IPS DF 19.7 (cell line): ENCODE measurements at regions not wholly inside any gene's neighbourhood (a gene's known extent, or its start where the extent isn't known, plus 50 kb on each side); places are given as distances from the start of the nearest gene placed in this dataset.

Experiments used
- DNase-seq: peaks from one replicate; pipeline ENCODE4 v3.0.0-alpha.2; 2013; ENCODE audit warnings: low read depth, low spot score

- no peak for DNase-seq
Measured at GRCh38 chr4:11183356-11183740, 245.3 kb downstream of the HS3ST1 start.

- no peak for DNase-seq
Measured at GRCh38 chr4:11182586-11183355, 245.9 kb downstream of the HS3ST1 start.

DNA sequence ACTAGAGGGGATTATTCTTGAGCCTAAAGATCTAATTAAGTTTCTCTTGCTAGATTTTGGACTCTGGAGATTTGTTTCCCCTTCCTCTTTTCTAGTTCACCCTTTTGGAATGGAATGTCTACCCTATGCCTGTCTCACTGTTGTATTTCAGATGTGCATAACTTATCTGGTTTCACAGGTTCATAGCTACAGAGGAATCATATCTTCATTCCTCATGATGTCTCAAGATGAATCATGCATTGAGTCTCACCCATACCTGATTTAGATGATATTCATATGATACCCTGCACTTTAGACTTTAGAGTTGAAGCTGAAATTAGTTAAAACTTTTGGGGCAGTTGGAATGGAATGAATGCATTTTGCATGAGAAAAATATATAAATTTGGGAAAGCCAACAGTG is 246.7 kb downstream of the HS3ST1 start:
- DNase-seq = no peak

DNA sequence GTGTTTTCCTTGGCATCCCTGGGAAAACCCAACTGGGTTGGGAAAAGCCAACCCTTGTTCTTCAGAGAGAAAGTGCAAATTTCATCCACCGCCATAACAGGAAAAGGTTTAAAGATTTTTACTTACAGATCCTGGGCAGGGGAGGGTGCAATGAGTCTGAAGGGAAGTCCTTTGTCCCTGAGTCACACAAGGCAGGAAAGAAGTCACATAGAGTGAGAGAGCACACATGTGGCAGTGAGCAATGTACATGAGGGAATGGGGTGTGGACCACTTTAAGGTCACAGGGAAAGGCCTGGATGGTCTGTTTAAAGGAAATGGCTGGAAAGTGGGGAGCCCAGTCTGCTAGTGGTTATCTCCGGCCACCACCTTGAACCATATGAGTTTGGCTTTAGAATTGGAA is 248.9 kb downstream of the HS3ST1 start:
- DNase-seq = no peak

GRCh38 chr4:11178433-11178832 is 250.3 kb downstream of the HS3ST1 start:
- DNase-seq = no peak

DNA sequence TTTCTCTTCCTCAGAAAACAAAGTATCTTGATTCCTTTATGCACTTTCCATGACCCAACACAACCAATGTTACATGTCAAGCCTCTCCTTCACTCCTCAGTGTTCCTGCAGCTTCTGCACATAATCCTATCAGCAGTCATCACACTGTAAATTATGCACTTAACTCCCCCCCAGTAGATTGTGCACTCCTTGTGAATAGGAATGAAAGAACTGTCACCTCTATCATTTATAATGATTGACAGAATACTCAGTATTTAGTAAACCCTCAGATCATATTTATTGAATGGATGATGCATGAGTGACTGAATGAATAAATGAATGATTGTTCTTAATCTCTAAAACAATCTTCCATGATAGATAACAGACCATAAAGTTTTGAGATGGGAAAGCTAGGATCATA is 253.3 kb downstream of the HS3ST1 start:
- DNase-seq = no peak

GRCh38 chr4:11166606-11167005 is 262.1 kb downstream of the HS3ST1 start:
- no peak for DNase-seq

GRCh38 chr4:11166034-11166433 is 262.7 kb downstream of the HS3ST1 start:
- no peak for DNase-seq

DNA sequence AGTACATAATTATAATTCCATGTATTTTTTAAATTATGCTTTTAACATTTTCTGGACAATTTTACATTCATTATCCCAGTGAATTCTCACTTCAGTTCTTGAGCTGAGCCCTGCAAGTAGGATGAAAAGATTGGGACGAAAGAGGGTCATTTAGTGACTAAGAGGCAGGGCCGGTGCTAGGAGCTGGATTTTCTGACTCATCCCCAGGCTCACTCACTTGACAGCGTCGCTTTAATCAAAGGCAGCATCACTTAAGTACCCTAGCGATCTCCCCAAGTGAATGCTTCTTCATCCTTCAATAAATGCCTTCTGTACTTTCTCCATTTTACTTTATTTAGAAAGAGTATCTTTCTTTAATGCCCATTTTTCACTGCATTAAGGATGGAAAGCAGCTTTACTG is 263.6 kb downstream of the HS3ST1 start:
- DNase-seq = no peak

- no peak for DNase-seq
Measured at GRCh38 chr4:11160288-11160687, 268.4 kb downstream of the HS3ST1 start.

DNA sequence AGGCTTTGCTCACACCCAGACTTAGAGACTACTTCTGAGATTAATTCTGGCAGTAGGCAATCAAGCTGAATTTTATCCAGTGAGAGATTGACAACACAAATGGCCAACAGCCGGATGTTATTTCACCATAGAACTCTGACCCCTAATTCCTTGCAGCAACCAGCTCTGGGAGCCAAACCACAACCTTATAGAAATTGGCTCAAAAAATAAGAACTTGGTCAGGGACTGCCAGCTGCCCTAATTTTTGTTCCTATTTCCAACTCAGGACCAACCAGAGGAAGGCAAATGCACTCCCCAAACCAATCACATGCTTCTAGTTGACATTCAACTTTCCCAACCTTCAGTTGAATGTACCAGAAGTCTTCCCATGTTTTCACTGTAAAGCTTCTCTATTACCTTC is 269.7 kb downstream of the HS3ST1 start:
- no peak for DNase-seq

- DNase-seq = no peak
Measured at GRCh38 chr4:11155208-11155867, 273.4 kb downstream of the HS3ST1 start.

GRCh38 chr4:11153171-11153750 is 275.4 kb downstream of the HS3ST1 start:
- DNase-seq = no peak

- DNase-seq = no peak
Measured at GRCh38 chr4:11152684-11153083, 276.0 kb downstream of the HS3ST1 start.

DNA sequence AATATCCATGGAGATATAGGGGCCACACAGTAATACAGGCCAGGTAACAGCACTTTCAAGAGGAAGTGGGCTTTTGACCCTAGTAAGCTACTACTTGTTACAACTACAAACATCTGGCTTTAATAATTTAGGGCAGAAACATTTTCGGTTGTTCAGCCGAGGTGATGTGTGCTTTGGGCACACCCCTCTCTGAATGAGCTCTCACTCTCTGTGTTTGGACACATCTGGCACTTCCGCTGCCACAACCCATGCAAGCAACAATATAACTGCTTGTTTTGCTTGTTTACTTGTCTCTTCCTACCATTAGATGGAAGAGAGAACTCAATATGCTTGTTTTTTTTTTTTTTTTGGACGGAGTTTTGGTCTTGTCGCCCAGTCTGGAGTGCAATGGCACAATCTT is 277.2 kb downstream of the HS3ST1 start:
- DNase-seq = no peak

GRCh38 chr4:11149612-11150259 is 279.0 kb downstream of the HS3ST1 start:
- DNase-seq = no peak

GRCh38 chr4:11139871-11140270 is 288.8 kb downstream of the HS3ST1 start:
- DNase-seq = no peak

GRCh38 chr4:11138964-11139363 is 289.7 kb downstream of the HS3ST1 start:
- no peak for DNase-seq

- no peak for DNase-seq
Measured at GRCh38 chr4:11134705-11135104, 294.0 kb downstream of the HS3ST1 start.

GRCh38 chr4:11133868-11134267 is 294.8 kb downstream of the HS3ST1 start:
- DNase-seq = no peak

GRCh38 chr4:11132478-11132877 is 296.2 kb downstream of the HS3ST1 start:
- DNase-seq = no peak

DNA sequence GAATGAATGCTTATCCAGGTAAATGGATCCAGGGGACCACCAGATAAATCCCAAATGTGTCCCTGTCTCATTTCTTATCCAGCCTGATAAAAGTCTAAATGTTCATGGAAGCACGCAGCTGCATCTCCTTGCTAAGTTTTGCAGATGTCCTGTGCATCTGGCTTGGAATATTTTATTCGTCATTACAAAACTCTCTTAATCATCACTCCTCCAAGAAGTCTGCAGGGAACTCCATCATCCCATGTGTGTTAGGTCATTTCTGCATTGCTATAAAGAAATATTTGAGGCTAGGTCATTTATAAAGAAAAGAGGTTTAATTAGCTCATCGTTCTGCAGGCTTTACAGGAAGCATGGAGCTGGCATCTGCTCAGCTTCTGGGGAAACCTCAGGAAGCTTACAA is 297.2 kb downstream of the HS3ST1 start:
- DNase-seq = no peak
